ENCODE measurements at regions not wholly inside any gene's neighbourhood (a gene's known extent, or its start where the extent isn't known, plus 50 kb on each side); places are given as distances from the start of the nearest gene placed in this dataset.

- no peak for TF ChIP-seq CTCF (conservative IDR thresholded peaks at IDR 0.05; ENCODE audit: low read depth, low read length)
- no peak for TF ChIP-seq EZH2phosphoT487 (IDR thresholded peaks at IDR 0.05; ENCODE audit: borderline replicate concordance, low read length)
- no peak for TF ChIP-seq EZH2 (IDR thresholded peaks at IDR 0.05; ENCODE audit: low read length, unreplicated experiment)
These were observed 298.7 kb upstream of the ACVR2A start for GRCh38 chr2:147546109-147546508.

All from PC-3 (cell line).